PFSK-1 (cell line): ENCODE measurements at regions not wholly inside any gene's neighbourhood (a gene's known extent, or its start where the extent isn't known, plus 50 kb on each side); places are given as distances from the start of the nearest gene placed in this dataset.

Source experiments
- FOXP2 ChIP-seq: optimal IDR thresholded peaks from 2 replicates; pipeline ENCODE3; 2011; ENCODE audit warnings: borderline replicate concordance, control low read depth, inconsistent platforms; ENCODE audit not compliant: insufficient read depth; ENCODE audit errors: extremely low read length, extremely low read depth
- POLR2AphosphoS5 ChIP-seq: IDR thresholded peaks from 2 replicates; pipeline ENCODE4 v1.6.1; 2012; ENCODE audit warnings: low read depth, mild to moderate bottlenecking, control low read depth, low read length, moderate library complexity
- TAF1 ChIP-seq: IDR thresholded peaks from 2 replicates; pipeline ENCODE4 v1.6.1; 2012; ENCODE audit warnings: low read length, control low read depth, borderline replicate concordance; ENCODE audit not compliant: insufficient read depth
- TF ChIP-seq, protein P1 (sequence below), 2 experiments: IDR thresholded peaks; 2 replicates each; pipeline versions ENCODE4 v1.6.1 to v1.8.0; 2011 to 2012; ENCODE audit warnings: low read depth in 2 of 2, low read length in 2 of 2, control low read depth in 1 of 2, inconsistent platforms in 1 of 2, mild to moderate bottlenecking in 1 of 2, moderate library complexity in 1 of 2; ENCODE audit not compliant: insufficient read depth in 1 of 2

DNA sequence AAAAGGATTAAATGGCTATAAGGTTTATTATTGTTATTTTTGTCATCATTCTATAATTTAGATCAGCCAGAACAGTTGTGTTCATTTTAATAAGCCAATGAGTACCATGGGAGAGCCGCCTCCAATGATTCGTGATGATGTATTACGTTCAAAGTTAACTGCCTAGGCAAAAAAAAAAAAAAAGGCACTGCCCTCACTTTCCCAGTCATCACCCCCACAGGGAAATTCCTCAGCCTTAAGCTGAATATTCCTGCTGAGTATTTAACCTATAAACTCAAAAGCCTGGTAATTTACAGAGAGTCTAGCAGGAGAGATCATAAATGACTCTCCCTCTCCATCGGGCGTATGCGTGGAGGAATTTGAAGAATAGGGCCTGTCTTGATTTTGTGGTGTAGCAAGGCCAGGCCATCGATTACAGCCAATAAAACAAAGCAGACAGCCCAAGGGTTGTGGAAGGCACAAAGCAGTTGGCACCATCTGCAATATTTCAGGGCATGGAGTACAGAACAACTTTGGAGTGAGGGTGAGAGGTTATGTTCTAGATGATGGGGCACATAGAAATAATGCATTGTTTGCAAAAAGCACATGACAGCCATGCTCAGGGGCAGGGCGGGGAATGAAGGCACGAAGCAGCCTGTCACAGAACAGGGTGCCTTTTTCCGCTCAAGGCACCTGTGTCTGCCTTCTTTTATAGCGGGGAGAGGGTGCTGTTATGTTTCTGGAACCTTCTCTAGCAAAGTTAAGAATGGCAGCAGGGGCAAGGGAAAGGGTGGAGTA, 138.2 kb upstream of the DTNBP1 start:
- TF ChIP-seq POLR2AphosphoS5 (no peak), FOXP2 (no peak), TAF1 (no peak)
- TF ChIP-seq, protein P1, sequence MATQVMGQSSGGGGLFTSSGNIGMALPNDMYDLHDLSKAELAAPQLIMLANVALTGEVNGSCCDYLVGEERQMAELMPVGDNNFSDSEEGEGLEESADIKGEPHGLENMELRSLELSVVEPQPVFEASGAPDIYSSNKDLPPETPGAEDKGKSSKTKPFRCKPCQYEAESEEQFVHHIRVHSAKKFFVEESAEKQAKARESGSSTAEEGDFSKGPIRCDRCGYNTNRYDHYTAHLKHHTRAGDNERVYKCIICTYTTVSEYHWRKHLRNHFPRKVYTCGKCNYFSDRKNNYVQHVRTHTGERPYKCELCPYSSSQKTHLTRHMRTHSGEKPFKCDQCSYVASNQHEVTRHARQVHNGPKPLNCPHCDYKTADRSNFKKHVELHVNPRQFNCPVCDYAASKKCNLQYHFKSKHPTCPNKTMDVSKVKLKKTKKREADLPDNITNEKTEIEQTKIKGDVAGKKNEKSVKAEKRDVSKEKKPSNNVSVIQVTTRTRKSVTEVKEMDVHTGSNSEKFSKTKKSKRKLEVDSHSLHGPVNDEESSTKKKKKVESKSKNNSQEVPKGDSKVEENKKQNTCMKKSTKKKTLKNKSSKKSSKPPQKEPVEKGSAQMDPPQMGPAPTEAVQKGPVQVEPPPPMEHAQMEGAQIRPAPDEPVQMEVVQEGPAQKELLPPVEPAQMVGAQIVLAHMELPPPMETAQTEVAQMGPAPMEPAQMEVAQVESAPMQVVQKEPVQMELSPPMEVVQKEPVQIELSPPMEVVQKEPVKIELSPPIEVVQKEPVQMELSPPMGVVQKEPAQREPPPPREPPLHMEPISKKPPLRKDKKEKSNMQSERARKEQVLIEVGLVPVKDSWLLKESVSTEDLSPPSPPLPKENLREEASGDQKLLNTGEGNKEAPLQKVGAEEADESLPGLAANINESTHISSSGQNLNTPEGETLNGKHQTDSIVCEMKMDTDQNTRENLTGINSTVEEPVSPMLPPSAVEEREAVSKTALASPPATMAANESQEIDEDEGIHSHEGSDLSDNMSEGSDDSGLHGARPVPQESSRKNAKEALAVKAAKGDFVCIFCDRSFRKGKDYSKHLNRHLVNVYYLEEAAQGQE (IDR thresholded peaks at IDR 0.05; ENCODE audit: insufficient read depth in 1 of 2, low read depth in 2 of 2, low read length in 2 of 2) = no peak
